T-helper 17 cell (primary cell): ENCODE measurements at regions not wholly inside any gene's neighbourhood (a gene's known extent, or its start where the extent isn't known, plus 50 kb on each side); places are given as distances from the start of the nearest gene placed in this dataset.

ENCODE experiments used
- ATAC-seq: fragments of 150-1000 bp; cut with Tn5 transposase; 2 replicates; pipeline ENCODE4 v1.10.0; 2021; ENCODE audit warnings: mild to moderate bottlenecking, moderate library complexity
- DNase-seq, 3 donors: peaks; one replicate each; pipeline versions ENCODE4 v3.0.0 to v3.0.0-alpha.2; 2020 to 2021
- H3K9me3 ChIP-seq: one replicate; pipeline ENCODE4 v1.7.0; 2013; ENCODE audit warnings: low read length, mild to moderate bottlenecking; ENCODE audit not compliant: control insufficient read depth, poor library complexity, severe bottlenecking
- H3K27ac Mint-ChIP-seq: one replicate; pipeline ENCODE4 v1.8.0; 2022; ENCODE audit warnings: mild to moderate bottlenecking, moderate library complexity, mixed read lengths
- H3K27me3 Mint-ChIP-seq: one replicate; pipeline ENCODE4 v1.8.0; 2022; ENCODE audit warnings: mixed read lengths
- H3K36me3 Mint-ChIP-seq: one replicate; pipeline ENCODE4 v1.8.0; 2022; ENCODE audit warnings: low read depth, mixed read lengths
- H3K4me1 Mint-ChIP-seq: one replicate; pipeline ENCODE4 v1.8.0; 2022; ENCODE audit warnings: mild to moderate bottlenecking, mixed read lengths
- H3K4me3 Mint-ChIP-seq: one replicate; pipeline ENCODE4 v1.8.0; 2022; ENCODE audit warnings: mild to moderate bottlenecking, moderate library complexity, mixed read lengths

DNA sequence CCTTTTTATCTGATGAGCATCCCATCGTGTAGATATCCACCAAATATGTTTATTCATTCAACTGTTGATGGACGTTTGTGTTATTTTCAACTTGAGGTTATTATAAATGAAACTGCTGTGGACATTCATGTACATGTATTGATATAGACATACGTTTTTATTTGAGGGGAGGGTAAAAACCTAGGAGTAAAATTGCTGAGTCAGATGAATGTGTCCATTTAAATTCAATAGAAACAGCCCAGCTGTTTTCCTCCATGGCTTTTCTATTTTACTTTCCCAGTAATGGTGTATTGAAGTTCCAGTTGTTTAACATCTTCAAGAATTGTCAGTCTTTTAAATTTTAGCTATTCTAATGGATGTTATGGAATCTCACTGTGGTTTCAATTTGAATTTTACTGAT is 348.7 kb upstream of the GALNTL6 start:
- no peaks in the 10 kb centered on the region for H3K9me3 ChIP-seq
- ATAC-seq (no peak), DNase-seq (no peak)
- no peaks in the 10 kb centered on the region for H3K4me1 Mint-ChIP-seq
- H3K27ac Mint-ChIP-seq: no peak overlapping the region
- no peaks in the 10 kb centered on the region for H3K27me3 Mint-ChIP-seq
- no peaks in the 10 kb centered on the region for H3K36me3 Mint-ChIP-seq
- H3K4me3 Mint-ChIP-seq: no peak overlapping the region

DNA sequence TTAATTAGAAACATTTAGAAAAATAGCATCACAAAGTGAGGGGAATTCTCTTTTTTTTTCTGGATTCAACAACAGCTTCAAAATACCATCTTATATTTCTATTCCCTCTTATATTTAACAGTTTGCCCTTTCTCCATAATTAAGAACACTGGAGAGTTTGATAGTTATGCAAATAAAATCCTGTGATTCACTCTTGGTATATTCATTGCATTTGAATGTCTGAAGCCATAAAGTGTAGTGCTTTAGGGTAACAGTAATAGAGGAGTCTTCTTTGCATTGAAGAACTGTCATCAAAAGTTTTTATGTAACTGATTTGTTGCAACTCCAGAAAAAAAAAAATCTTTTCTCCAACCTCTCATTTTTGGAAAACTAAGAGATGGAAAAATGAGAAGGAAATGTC is 352.0 kb upstream of the GALNTL6 start:
- no peak overlapping the region for H3K27ac Mint-ChIP-seq
- no peaks in the 10 kb centered on the region for H3K27me3 Mint-ChIP-seq

DNA sequence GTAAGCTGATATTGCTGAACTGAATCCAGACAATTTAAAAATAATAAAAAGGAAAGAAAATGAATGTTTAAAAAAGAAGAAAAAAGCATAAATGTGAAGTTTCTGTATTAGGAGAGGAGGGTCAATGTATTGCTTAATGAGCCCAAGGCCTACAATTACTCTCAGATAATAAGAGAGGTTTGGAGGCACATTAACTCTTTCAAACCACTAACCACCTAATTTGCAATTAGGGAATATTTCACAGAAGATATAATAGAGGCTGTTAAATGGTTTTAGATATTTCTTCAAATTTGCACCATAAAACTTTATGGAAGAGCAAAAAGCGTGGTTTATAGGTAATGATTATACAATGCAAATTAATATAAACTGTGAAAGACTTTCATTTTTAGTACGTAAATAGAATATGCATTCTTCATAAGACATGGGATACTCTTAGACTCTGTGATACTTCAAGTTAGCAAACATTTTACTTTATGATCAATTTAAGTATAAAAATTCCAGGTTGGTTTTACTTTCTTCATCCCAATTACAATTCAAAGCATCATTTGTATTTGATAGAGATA is 364.2 kb upstream of the GALNTL6 start:
- H3K9me3 ChIP-seq: no peaks in the 10 kb centered on the region
- Mint-ChIP-seq H3K4me1 (no peaks in the 10 kb centered on the region), H3K4me3 (no peak overlapping the region), H3K27me3 (no peaks in the 10 kb centered on the region), H3K27ac (no peak overlapping the region), H3K36me3 (no peaks in the 10 kb centered on the region)
- ATAC-seq: no peak
- no peak for DNase-seq

More for the DNA sequence above, 352.0 kb upstream of the GALNTL6 start:
- Mint-ChIP-seq H3K4me1 (no peaks in the 10 kb centered on the region), H3K36me3 (no peaks in the 10 kb centered on the region), H3K4me3 (no peak overlapping the region)
- DNase-seq: no peak
- ATAC-seq: no peak
- no peaks in the 10 kb centered on the region for H3K9me3 ChIP-seq

DNA sequence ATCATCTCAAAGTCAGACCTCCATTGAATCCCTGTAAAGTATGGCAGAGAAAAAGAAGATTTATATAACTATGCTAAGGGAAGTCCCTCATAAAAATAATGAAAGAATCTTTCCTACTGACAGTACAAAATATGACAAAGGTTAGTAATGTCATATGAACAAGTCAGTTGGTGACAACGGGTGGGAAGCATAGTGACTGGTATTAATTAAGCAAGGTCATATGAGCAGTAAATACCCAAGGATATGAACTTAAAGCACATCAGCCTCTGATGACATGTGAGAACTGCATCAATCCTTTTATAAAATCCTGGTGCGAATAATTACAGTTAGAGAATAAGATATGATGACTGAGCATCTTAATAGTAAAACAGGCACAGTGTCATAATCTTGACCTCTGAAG is 364.8 kb upstream of the GALNTL6 start:
- H3K4me1 Mint-ChIP-seq: no peaks in the 10 kb centered on the region
- no peaks in the 10 kb centered on the region for H3K27me3 Mint-ChIP-seq
- no peak overlapping the region for H3K4me3 Mint-ChIP-seq
- no peak overlapping the region for H3K27ac Mint-ChIP-seq
- H3K36me3 Mint-ChIP-seq: no peaks in the 10 kb centered on the region
- no peaks in the 10 kb centered on the region for H3K9me3 ChIP-seq
- DNase-seq: no peak
- ATAC-seq: no peak

DNA sequence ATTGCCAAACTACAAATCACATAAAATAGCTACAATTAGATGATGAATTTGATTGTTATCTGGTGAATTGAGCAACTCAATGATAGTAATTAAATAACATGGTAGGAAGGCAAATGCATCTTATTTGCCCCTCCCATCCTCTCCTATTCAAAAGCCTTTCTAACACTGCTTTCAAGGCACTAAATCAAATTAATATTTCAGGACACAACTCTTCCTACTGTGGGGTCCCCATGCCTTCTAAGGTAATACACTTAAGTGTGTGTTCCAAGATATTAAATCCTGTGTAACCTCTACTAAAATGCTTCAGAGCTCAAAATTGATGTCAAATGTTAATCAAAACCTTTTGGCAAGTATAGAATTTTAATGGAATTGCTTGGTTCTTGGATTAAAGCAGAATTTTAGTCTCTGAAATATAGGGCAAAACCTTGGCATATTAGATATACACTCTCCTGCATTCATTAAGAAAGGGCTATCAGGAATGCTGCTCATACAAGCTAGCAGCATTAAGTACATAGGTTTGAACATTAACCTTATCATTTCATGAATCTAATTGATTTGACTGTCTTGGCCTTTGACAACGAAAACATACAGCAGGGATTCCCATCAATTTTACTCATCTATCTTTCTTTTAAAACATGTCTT is 371.8 kb upstream of the GALNTL6 start:
- no peaks in the 10 kb centered on the region for H3K36me3 Mint-ChIP-seq
- H3K9me3 ChIP-seq: no peaks in the 10 kb centered on the region
- no peaks in the 10 kb centered on the region for H3K4me1 Mint-ChIP-seq
- no peak for ATAC-seq
- H3K4me3 Mint-ChIP-seq: no peak overlapping the region
- DNase-seq: no peak
- H3K27me3 Mint-ChIP-seq: no peaks in the 10 kb centered on the region
- H3K27ac Mint-ChIP-seq: no peak overlapping the region

DNA sequence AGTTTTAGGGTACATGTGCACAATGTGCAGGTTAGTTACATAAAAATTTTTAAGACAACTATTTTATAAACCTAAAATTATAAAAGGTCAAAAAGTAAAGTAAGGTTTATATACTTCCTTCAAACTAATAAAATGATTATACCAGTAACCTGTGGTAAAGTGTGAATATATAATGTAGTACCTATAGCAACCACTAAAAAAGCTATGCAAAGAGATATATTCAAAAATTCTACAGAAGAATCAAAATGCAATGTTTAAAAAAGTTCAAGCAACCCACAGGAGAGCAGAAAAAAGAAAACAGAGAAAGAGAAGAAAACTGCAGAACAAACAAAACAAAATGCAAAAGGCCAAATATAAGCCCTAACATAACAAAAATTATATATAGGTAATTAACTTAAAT is 379.5 kb upstream of the GALNTL6 start:
- Mint-ChIP-seq H3K4me3 (no peak overlapping the region), H3K4me1 (no peaks in the 10 kb centered on the region), H3K27ac (no peak overlapping the region), H3K36me3 (no peaks in the 10 kb centered on the region), H3K27me3 (no peaks in the 10 kb centered on the region)
- H3K9me3 ChIP-seq: no peaks in the 10 kb centered on the region
- DNase-seq (no peak), ATAC-seq (no peak)

DNA sequence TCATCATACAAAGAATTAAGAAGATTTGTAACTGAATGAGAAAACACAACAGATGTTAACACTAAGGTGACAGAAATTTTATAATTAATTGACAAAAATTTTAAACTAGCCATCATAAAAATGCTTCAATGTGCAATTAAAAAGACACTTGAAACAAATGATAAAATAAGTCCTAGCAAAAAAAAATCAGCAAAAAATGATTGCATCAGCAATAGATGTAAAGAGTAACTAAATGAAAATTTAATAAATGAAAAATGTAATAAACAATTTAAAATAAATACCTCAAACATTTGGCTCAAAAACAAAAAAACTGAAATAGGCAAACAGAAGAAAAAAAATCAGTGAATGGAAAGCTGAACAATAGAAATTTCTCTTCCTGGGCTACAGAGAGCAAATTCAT is 380.7 kb upstream of the GALNTL6 start:
- H3K4me1 Mint-ChIP-seq: no peaks in the 10 kb centered on the region
- no peak for ATAC-seq
- no peaks in the 10 kb centered on the region for H3K36me3 Mint-ChIP-seq
- no peak overlapping the region for H3K27ac Mint-ChIP-seq
- DNase-seq: no peak
- no peaks in the 10 kb centered on the region for H3K9me3 ChIP-seq
- no peak overlapping the region for H3K4me3 Mint-ChIP-seq
- no peaks in the 10 kb centered on the region for H3K27me3 Mint-ChIP-seq

DNA sequence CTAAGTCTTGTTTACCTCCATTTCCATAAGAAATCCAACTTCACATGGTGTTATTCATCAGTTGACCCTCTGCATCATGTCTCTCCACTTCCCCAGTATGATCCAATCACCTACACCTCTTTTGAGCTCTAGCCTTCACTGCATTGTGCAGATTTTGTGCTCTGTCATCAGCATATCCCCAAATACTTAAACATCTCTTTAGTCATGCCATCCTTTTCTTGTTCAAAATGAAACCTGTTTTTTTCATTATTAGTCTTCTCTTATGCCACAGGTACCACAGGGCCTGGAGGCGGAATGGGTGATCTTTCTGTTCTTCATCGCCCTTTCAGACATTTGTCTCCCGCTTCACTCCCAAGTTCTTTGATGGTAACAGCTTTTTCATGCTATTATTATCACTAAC is 382.7 kb upstream of the GALNTL6 start:
- ATAC-seq (no peak), DNase-seq (no peak)
- Mint-ChIP-seq H3K27me3 (no peaks in the 10 kb centered on the region), H3K36me3 (no peaks in the 10 kb centered on the region), H3K4me1 (no peaks in the 10 kb centered on the region), H3K27ac (no peak overlapping the region), H3K4me3 (no peak overlapping the region)
- no peaks in the 10 kb centered on the region for H3K9me3 ChIP-seq

DNA sequence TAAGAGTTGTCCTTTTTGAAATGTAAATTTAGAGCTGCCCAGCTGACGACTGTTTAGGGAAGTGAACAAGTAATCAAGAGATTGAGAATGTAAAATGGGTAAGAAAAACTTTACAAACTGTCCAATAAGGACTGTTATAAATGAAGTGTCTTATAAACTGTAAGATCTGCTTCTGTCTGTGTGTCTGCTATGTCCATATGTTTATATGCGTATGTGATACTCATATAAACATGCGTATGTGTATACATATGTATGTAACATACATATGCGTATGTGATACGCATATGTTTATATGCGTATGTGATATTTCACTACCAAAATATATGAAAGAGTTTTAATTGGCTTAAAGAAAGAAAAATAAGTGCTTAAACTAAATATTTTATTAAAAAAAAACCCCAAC is 416.0 kb upstream of the GALNTL6 start:
- no peak for ATAC-seq
- Mint-ChIP-seq H3K27ac (no peak overlapping the region), H3K36me3 (no peaks in the 10 kb centered on the region), H3K4me3 (no peak overlapping the region), H3K4me1 (no peaks in the 10 kb centered on the region), H3K27me3 (no peaks in the 10 kb centered on the region)
- H3K9me3 ChIP-seq: no peaks in the 10 kb centered on the region
- DNase-seq: no peak

DNA sequence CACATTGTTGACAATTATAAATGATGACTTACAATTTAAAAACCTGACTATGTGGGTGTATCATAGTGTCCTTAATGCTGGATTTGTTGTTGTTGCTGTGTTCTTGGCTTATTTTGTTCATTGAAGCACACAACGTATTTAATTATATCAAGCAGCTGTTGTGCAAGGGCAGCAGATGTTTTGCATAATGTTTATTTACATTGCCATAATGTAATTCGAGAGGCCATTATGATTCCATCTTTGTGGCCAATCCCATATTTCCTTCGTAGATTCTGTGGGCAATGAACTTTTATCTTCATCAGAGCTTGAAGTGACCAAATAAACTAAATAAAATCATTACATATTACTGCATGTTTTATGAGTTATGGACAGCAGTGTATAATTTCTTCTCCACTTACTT is 422.6 kb upstream of the GALNTL6 start:
- H3K4me3 Mint-ChIP-seq: no peak overlapping the region
- no peak for DNase-seq
- no peaks in the 10 kb centered on the region for H3K4me1 Mint-ChIP-seq
- no peaks in the 10 kb centered on the region for H3K9me3 ChIP-seq
- H3K27ac Mint-ChIP-seq: no peak overlapping the region
- H3K27me3 Mint-ChIP-seq: no peaks in the 10 kb centered on the region
- no peaks in the 10 kb centered on the region for H3K36me3 Mint-ChIP-seq
- ATAC-seq: no peak

DNA sequence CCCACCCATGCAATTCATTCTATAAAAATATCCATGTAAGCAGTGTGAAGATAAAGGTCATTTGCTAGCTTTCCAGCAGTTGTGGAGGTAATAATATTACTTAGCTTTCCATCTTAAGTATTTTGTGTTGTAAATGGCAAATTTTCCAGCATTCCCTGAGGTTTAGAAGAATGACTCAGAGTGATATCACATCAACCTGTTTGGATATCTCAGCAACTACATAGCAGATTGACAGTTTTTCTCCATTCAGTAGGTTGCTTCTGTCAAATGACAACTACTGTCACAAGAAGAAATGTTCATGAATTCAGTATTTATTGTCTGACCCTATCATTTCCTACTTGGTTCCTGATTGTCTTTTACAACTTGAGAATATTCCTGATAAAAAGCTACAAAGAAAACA is 434.9 kb upstream of the GALNTL6 start:
- no peaks in the 10 kb centered on the region for H3K4me1 Mint-ChIP-seq
- no peaks in the 10 kb centered on the region for H3K36me3 Mint-ChIP-seq
- ATAC-seq: no peak
- H3K4me3 Mint-ChIP-seq: no peak overlapping the region
- DNase-seq: no peak
- no peaks in the 10 kb centered on the region for H3K9me3 ChIP-seq
- no peaks in the 10 kb centered on the region for H3K27me3 Mint-ChIP-seq
- no peak overlapping the region for H3K27ac Mint-ChIP-seq

DNA sequence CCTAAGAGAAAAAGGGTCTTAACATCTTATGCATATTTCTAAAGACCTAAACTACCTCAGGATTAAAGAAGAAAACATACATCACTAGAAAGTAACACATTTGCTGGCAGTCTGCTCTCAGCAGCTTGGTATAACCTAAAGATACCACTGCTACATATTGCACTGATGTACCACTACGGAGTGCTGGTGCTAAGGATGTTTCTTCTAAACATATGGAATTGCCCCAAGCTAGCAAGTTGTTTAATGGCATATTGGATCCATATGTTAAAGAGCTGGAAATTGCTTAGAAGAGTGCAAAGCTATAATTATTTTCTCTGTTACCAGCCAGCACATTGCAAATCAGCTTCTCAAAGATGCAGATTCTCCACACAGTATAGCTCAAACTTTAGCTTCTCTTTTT is 436.5 kb upstream of the GALNTL6 start:
- H3K4me3 Mint-ChIP-seq: no peak overlapping the region
- H3K27ac Mint-ChIP-seq: no peak overlapping the region
- H3K9me3 ChIP-seq: no peaks in the 10 kb centered on the region
- ATAC-seq: no peak
- H3K36me3 Mint-ChIP-seq: no peaks in the 10 kb centered on the region
- H3K4me1 Mint-ChIP-seq: no peaks in the 10 kb centered on the region
- DNase-seq: no peak
- no peaks in the 10 kb centered on the region for H3K27me3 Mint-ChIP-seq

DNA sequence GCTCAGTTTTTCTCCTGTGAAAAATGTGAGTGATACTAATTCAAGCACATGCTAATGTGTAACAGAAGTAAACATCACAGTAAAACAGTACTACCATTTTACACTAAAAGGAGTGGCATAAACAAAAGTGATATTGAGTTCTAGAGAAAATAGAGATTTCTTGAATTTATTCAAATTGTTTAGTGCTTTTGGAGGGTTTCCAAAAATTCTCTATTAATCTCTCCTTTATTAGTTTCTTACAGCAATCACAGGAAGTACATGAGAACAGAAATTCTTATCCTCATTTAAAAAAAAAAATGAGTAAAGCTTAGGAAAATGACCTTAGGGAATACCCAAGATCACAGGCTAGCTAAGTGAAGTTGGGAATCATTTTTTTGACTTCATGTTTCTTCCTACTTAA is 459.7 kb upstream of the GALNTL6 start:
- DNase-seq (no peak), ATAC-seq (no peak)
- H3K4me1 Mint-ChIP-seq: no peaks in the 10 kb centered on the region
- H3K36me3 Mint-ChIP-seq: no peaks in the 10 kb centered on the region
- no peak overlapping the region for H3K27ac Mint-ChIP-seq
- no peaks in the 10 kb centered on the region for H3K9me3 ChIP-seq
- H3K4me3 Mint-ChIP-seq: no peak overlapping the region
- H3K27me3 Mint-ChIP-seq: no peaks in the 10 kb centered on the region

DNA sequence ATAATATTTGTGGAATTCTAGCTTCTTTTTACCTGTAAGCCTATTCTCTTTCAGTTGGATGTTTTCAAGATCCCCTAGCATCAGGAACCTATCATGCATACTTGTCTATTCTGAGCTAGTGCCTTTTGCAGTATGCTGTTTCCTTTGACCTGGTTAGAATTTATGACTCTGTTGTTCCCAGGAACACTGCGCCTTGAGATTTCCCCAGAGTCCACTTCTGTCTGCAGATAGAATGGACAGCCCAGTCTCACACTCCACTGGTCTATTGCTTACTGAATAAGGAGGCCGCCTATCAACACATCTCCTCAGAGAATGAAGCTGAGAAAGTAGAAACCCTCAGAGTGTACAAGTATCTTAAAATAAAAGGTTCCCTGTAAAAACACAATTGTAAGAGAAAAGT is 465.1 kb upstream of the GALNTL6 start:
- H3K27me3 Mint-ChIP-seq: no peaks in the 10 kb centered on the region
- no peaks in the 10 kb centered on the region for H3K9me3 ChIP-seq
- no peak overlapping the region for H3K27ac Mint-ChIP-seq
- no peaks in the 10 kb centered on the region for H3K4me1 Mint-ChIP-seq
- H3K36me3 Mint-ChIP-seq: no peaks in the 10 kb centered on the region
- ATAC-seq (no peak), DNase-seq (no peak)
- H3K4me3 Mint-ChIP-seq: no peak overlapping the region
